Gastrocnemius medialis (tissue), 4 donors: ENCODE measurements at regions not wholly inside any gene's neighbourhood (a gene's known extent, or its start where the extent isn't known, plus 50 kb on each side); places are given as distances from the start of the nearest gene placed in this dataset.

Source experiments
- ATAC-seq, 2 donors: fragments of 150-250 bp; one replicate each; pipeline ENCODE4 v1.9.1; 2016
- DNase-seq, 2 donors: peaks; one replicate each; pipeline ENCODE4 v3.0.0-alpha.2; 2019
- H3K27ac ChIP-seq, 4 donors: fragments of 200-600 bp; sonication (generic); 1 replicate in 1 of 4; 2 replicates in 3 of 4; pipeline ENCODE4 v1.5.1; 2016 to 2018; ENCODE audit warnings: mild to moderate bottlenecking in 2 of 4, moderate library complexity in 1 of 4
- H3K27me3 ChIP-seq, 3 donors: fragments of 200-600 bp; sonication (generic) in 2 of 3; 1 replicate in 1 of 3; 2 replicates in 2 of 3; pipeline versions ENCODE4 v1.5.1 to v1.6.0; 2016 to 2019; ENCODE audit warnings: mild to moderate bottlenecking in 1 of 3, moderate library complexity in 1 of 3
- H3K36me3 ChIP-seq, 2 donors: fragments of 200-600 bp; sonication (generic) in 1 of 2; one replicate each; pipeline ENCODE4 v1.5.1; 2017 to 2018
- H3K4me1 ChIP-seq, 2 donors: fragments of 200-600 bp; sonication (generic) in 1 of 2; one replicate each; pipeline ENCODE4 v1.5.1; 2016 to 2017; ENCODE audit warnings: mild to moderate bottlenecking in 2 of 2
- H3K4me3 ChIP-seq, 4 donors: fragments of 200-600 bp; sonication (generic) in 3 of 4; 1 replicate in 1 of 4; 2 replicates in 3 of 4; pipeline ENCODE4 v1.5.1; 2016 to 2019; ENCODE audit warnings: mild to moderate bottlenecking in 2 of 4
- H3K9me3 ChIP-seq, 3 donors: fragments of 200-600 bp; sonication (generic) in 2 of 3; 1 replicate in 1 of 3; 2 replicates in 2 of 3; pipeline ENCODE4 v1.5.1; 2016 to 2019
- CTCF ChIP-seq, 5 experiments: fragments of 450-650 bp in 3 of 5; fragments of 200-600 bp in 2 of 5; sonication (generic) in 2 of 5; IDR thresholded peaks in 4 of 5; conservative IDR thresholded peaks in 1 of 5; 1 replicate in 4 of 5; 2 replicates in 1 of 5; pipeline ENCODE4 v1.5.1; 2016 to 2019; ENCODE audit warnings: antibody characterized with exemption in 5 of 5, mild to moderate bottlenecking in 3 of 5, moderate library complexity in 3 of 5
- POLR2A ChIP-seq, 2 donors: fragments of 450-650 bp; IDR thresholded peaks; one replicate each; pipeline ENCODE4 v1.6.1; 2017; ENCODE audit warnings: antibody characterized with exemption in 2 of 2, mild to moderate bottlenecking in 2 of 2, moderate library complexity in 2 of 2
- in situ Hi-C, 4 donors: fragments of 200-750 bp; cut with MboI; loops; one replicate each; pipeline versions ENCODE4 v1.15.0 to v1.8.0; 2017; ENCODE audit warnings: low sequenced_read_pairs in 4 of 4
- intact Hi-C: fragments of 100-400 bp; cut with DNase I; formaldehyde crosslinking; loops from one replicate; pipeline ENCODE4 v1.15.1; 2023; ENCODE audit warnings: low total_unique reads

GRCh38 chr5:5772202-5772601 is 349.7 kb downstream of the ICE1 start:
- Histone ChIP-seq H3K36me3 (no peaks in the 10 kb centered on the region), H3K27me3 (no peaks in the 10 kb centered on the region), H3K27ac (no peak overlapping the region), H3K4me1 (peaks cover 6% of the 10 kb centered on the region in 2 donors), H3K9me3 (no peaks in the 10 kb centered on the region), H3K4me3 (no peak overlapping the region)
- no peak for TF ChIP-seq CTCF (IDR thresholded peaks at IDR 0.05 in 4 of 5, conservative IDR thresholded peaks at IDR 0.05 in 1 of 5)
- no peak for TF ChIP-seq POLR2A (IDR thresholded peaks at IDR 0.05)
- no peak for DNase-seq
- in situ Hi-C loops (no loop called here), intact Hi-C loops (no loop called here)
- ATAC-seq = no peak

GRCh38 chr5:5770825-5771224 is 348.3 kb downstream of the ICE1 start:
- Histone ChIP-seq H3K27me3 (no peaks in the 10 kb centered on the region), H3K4me3 (no peak overlapping the region), H3K36me3 (no peaks in the 10 kb centered on the region), H3K4me1 (peaks cover 8 to 11% of the 10 kb centered on the region in 2 donors), H3K9me3 (no peaks in the 10 kb centered on the region), H3K27ac (no peak overlapping the region)
- in situ Hi-C loops (no loop called here), intact Hi-C loops (no loop called here)
- ATAC-seq (no peak), DNase-seq (no peak)
- TF ChIP-seq POLR2A (IDR thresholded peaks at IDR 0.05) = no peak
- TF ChIP-seq CTCF (IDR thresholded peaks at IDR 0.05 in 4 of 5, conservative IDR thresholded peaks at IDR 0.05 in 1 of 5) = no peak

GRCh38 chr5:5767286-5767928 is 344.9 kb downstream of the ICE1 start:
- Histone ChIP-seq H3K4me3 (no peak overlapping the region), H3K27ac (no peak overlapping the region), H3K36me3 (no peaks in the 10 kb centered on the region), H3K9me3 (no peaks in the 10 kb centered on the region), H3K4me1 (peaks cover 8 to 11% of the 10 kb centered on the region in 2 donors), H3K27me3 (no peaks in the 10 kb centered on the region)
- peak in 1 of 2 donors; percentile 18 for DNase-seq
- peak; percentile 14 to 54 for ATAC-seq
- in situ Hi-C loops = no loop called here
- no peak for TF ChIP-seq POLR2A (IDR thresholded peaks at IDR 0.05)
- TF ChIP-seq CTCF (IDR thresholded peaks at IDR 0.05 in 4 of 5, conservative IDR thresholded peaks at IDR 0.05 in 1 of 5) = no peak
- intact Hi-C loops = no loop called here

- intact Hi-C loops = no loop called here
- H3K9me3 ChIP-seq = no peaks in the 10 kb centered on the region
- no peak overlapping the region for H3K27ac ChIP-seq
- no peak for ATAC-seq
- in situ Hi-C loops = no loop called here
- no peak overlapping the region for H3K4me3 ChIP-seq
- no peaks in the 10 kb centered on the region for H3K27me3 ChIP-seq
- H3K4me1 ChIP-seq = peaks cover 8 to 11% of the 10 kb centered on the region in 2 donors
- TF ChIP-seq CTCF (IDR thresholded peaks at IDR 0.05 in 4 of 5, conservative IDR thresholded peaks at IDR 0.05 in 1 of 5) (no peak), POLR2A (IDR thresholded peaks at IDR 0.05) (no peak)
- no peak for DNase-seq
- no peaks in the 10 kb centered on the region for H3K36me3 ChIP-seq
Measured at GRCh38 chr5:5765066-5765850, 342.8 kb downstream of the ICE1 start.
